Stimulated activated naive CD8-positive, alpha-beta T cell treated with anti-CD3 and anti-CD28 coated beads, Interleukin-15, Interleukin-2, amounts not matched to agents 100 U/mL and 50 U/mL, for 24 hours (primary cell): ENCODE measurements at regions not wholly inside any gene's neighbourhood (a gene's known extent, or its start where the extent isn't known, plus 50 kb on each side); places are given as distances from the start of the nearest gene placed in this dataset.
A peak's percentile ranks its signal among the peaks of the same experiment; 100 is the strongest.

Source experiments
- ATAC-seq: fragments of 150-1000 bp; cut with Tn5 transposase; one replicate; pipeline ENCODE4 v1.10.0; 2021
- DNase-seq: peaks from one replicate; pipeline ENCODE4 v3.0.0; 2021

GRCh38 chr19:46911456-46911855, 50.7 kb downstream of the ARHGAP35 start:
- DNase-seq, result no peak

GRCh38 chr19:46913198-46913851, 52.5 kb downstream of the ARHGAP35 start:
- ATAC-seq, result no peak

More at GRCh38 chr19:46911456-46911855, 50.7 kb downstream of the ARHGAP35 start:
- no peak for ATAC-seq

GRCh38 chr19:46913852-46914430, 53.1 kb downstream of the ARHGAP35 start:
- DNase-seq, result no peak
- no peak for ATAC-seq

More at GRCh38 chr19:46913198-46913851, 52.5 kb downstream of the ARHGAP35 start:
- DNase-seq, result no peak

GRCh38 chr19:46915386-46915785, 54.6 kb downstream of the ARHGAP35 start:
- ATAC-seq (no peak), DNase-seq (no peak)

GRCh38 chr19:46917002-46917401, 56.2 kb downstream of the ARHGAP35 start:
- DNase-seq (no peak), ATAC-seq (peak; percentile 85)

- DNase-seq, result peak; percentile 24
- ATAC-seq, result peak; percentile 67
These were observed 58.5 kb downstream of the ARHGAP35 start for GRCh38 chr19:46919324-46919723.

GRCh38 chr19:46920362-46920761, 59.6 kb downstream of the ARHGAP35 start:
- no peak for ATAC-seq
- DNase-seq, result no peak

GRCh38 chr19:46921071-46921470, 60.3 kb downstream of the ARHGAP35 start:
- DNase-seq, result no peak
- no peak for ATAC-seq

- no peak for ATAC-seq
- no peak for DNase-seq
These were observed 61.7 kb downstream of the ARHGAP35 start for GRCh38 chr19:46922465-46922864.

- ATAC-seq (peak; percentile 66), DNase-seq (peak; percentile 16)
These were observed 64.2 kb downstream of the ARHGAP35 start for GRCh38 chr19:46924874-46925547.

- no peak for ATAC-seq
These were observed 64.8 kb downstream of the ARHGAP35 start for GRCh38 chr19:46925548-46925950.

GRCh38 chr19:46926170-46927071, 65.6 kb downstream of the ARHGAP35 start:
- no peak for DNase-seq

More at GRCh38 chr19:46925548-46925950, 64.8 kb downstream of the ARHGAP35 start:
- no peak for DNase-seq

GRCh38 chr19:46927106-46927505, 66.3 kb downstream of the ARHGAP35 start:
- DNase-seq (no peak), ATAC-seq (no peak)

More at GRCh38 chr19:46926170-46927071, 65.6 kb downstream of the ARHGAP35 start:
- no peak for ATAC-seq

GRCh38 chr19:46927893-46928292, 67.1 kb downstream of the ARHGAP35 start:
- no peak for DNase-seq
- no peak for ATAC-seq

- ATAC-seq (no peak), DNase-seq (no peak)
These were observed 68.2 kb downstream of the ARHGAP35 start for GRCh38 chr19:46928951-46929350.

- DNase-seq (no peak), ATAC-seq (no peak)
These were observed 70.4 kb downstream of the ARHGAP35 start for GRCh38 chr19:46931202-46931601.

- ATAC-seq (no peak), DNase-seq (no peak)
These were observed 71.5 kb downstream of the ARHGAP35 start for GRCh38 chr19:46932346-46932745.

- no peak for DNase-seq
- no peak for ATAC-seq
These were observed 74.4 kb downstream of the ARHGAP35 start for GRCh38 chr19:46935066-46935663.

- ATAC-seq, result no peak
- no peak for DNase-seq
These were observed 76.3 kb upstream of the NPAS1 start for GRCh38 chr19:46943150-46943946.

GRCh38 chr19:46944123-46944748, 75.4 kb upstream of the NPAS1 start:
- no peak for DNase-seq
- no peak for ATAC-seq
